ENCODE measurements at regions not wholly inside any gene's neighbourhood (a gene's known extent, or its start where the extent isn't known, plus 50 kb on each side); places are given as distances from the start of the nearest gene placed in this dataset.

DNA sequence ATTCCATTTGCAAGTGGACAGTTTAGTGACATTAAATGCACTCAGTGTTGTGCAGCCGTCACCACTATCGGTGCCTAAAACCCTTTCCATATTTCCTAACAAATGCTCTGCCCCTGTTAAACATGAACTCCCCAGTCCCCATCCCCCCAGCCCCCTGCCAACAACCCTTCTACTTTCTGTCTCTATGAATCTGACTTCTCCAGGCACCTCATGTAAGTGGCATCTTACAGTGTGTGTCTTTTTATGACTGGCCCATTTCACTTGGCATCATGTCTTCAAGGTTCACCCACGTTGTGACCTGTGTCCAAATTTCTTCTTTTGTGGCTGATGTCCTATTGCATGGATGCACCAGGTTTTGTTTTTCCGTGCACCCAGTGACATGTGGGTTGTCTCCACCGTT, 140.9 kb upstream of the GPC1 start:
- Histone ChIP-seq H2BK5ac (ENCODE audit: low read depth, low read length, poor library complexity, severe bottlenecking) (no peak overlapping the region), H3K14ac (replicated peaks; ENCODE audit: low read depth, low read length) (no peak overlapping the region), H3K9ac (ENCODE audit: low read depth, low read length) (no peak overlapping the region), H4K8ac (ENCODE audit: low read depth in 2 of 2, low read length in 2 of 2) (no peak overlapping the region), H3K4me2 (ENCODE audit: low read depth, low read length) (no peak overlapping the region), H3K27me3 (ENCODE audit: control insufficient read depth, insufficient read depth, low read length) (peaks cover 28% of the 10 kb centered on the region; the same call in 1 of the 2 replicates), H3K27ac (ENCODE audit: insufficient read depth, low read length) (no peak overlapping the region), H3K79me1 (ENCODE audit: low read depth in 1 of 2, low read length in 2 of 2) (no peaks in the 10 kb centered on the region), H3K18ac (ENCODE audit: low read depth, low read length) (no peak overlapping the region), H3K9me3 (ENCODE audit: control insufficient read depth, insufficient read depth, low read length) (no peaks in the 10 kb centered on the region), H2BK15ac (ENCODE audit: low read depth, low read length) (no peak overlapping the region), H4K20me1 (ENCODE audit: insufficient read depth, low read length) (no peaks in the 10 kb centered on the region), H3K36me3 (ENCODE audit: control insufficient read depth, insufficient read depth, low read length) (no peaks in the 10 kb centered on the region), H4K91ac (ENCODE audit: insufficient read depth, low read depth, low read length) (no peak overlapping the region), H2BK20ac (ENCODE audit: low read depth, low read length) (no peak overlapping the region), H3K9me1 (ENCODE audit: insufficient read depth, low read length) (no peaks in the 10 kb centered on the region; the same call in 1 of the 2 replicates), H2AFZ (replicated peaks; ENCODE audit: low read length, poor library complexity) (no peak overlapping the region), H3K4ac (ENCODE audit: low read depth, low read length) (no peak overlapping the region), H4K5ac (ENCODE audit: low read depth, low read length) (no peak overlapping the region), H2AK9ac (replicated peaks; ENCODE audit: low read depth, low read length, poor library complexity) (no peak overlapping the region), H3K23ac (ENCODE audit: low read depth, low read length) (no peak overlapping the region), H3K56ac (ENCODE audit: extremely low read depth, insufficient read depth, low read length) (no peak overlapping the region), H3K4me3 (ENCODE audit: insufficient read depth, low read depth, low read length) (no peak overlapping the region), H2BK120ac (ENCODE audit: low read depth, low read length) (no peak overlapping the region), H2AK5ac (ENCODE audit: low read depth, low read length) (no peak overlapping the region), H3K4me1 (ENCODE audit: control insufficient read depth, insufficient read depth, low read length) (no peaks in the 10 kb centered on the region)
- ChIA-PET CTCF (no interaction called here), POLR2A (ENCODE audit: unreplicated experiment) (no interaction called here)
- dilution Hi-C loops (cut with HindIII; ENCODE audit: low sequenced_read_pairs, unreplicated experiment) (no loop called here), intact Hi-C loops (cut with micrococcal nuclease) (no loop called here), in situ Hi-C loops (cut with MboI; ENCODE audit: low sequenced_read_pairs) (no loop called here)
- DNase-seq (no peak), ATAC-seq (ENCODE audit: low read depth) (no peak)
- no TSS peak for BruUV-seq (replicated peaks)
- WGBS, 2 experiments (ENCODE audit: extremely low coverage in 2 of 2, insufficient read length in 1 of 2): no CpG with 5 or more reads among the region's 5 CpGs
- no peak for TF ChIP-seq RCOR1 (IDR thresholded peaks at IDR 0.05; ENCODE audit: insufficient replicate concordance, low read length)
- no peak for TF ChIP-seq BHLHE40 (IDR thresholded peaks at IDR 0.05; ENCODE audit: low read depth, low read length)
- TF ChIP-seq MXI1 (IDR thresholded peaks at IDR 0.05; ENCODE audit: borderline replicate concordance, low read depth, low read length): no peak
- no peak for TF ChIP-seq SMC3 (IDR thresholded peaks at IDR 0.05; ENCODE audit: low read depth, low read length)
- no peak for TF ChIP-seq FOS (IDR thresholded peaks at IDR 0.05; ENCODE audit: low read depth, low read length)
- no peak for TF ChIP-seq POLR2A (IDR thresholded peaks at IDR 0.05; ENCODE audit: low read depth, low read length)
- TF ChIP-seq, protein P1, sequence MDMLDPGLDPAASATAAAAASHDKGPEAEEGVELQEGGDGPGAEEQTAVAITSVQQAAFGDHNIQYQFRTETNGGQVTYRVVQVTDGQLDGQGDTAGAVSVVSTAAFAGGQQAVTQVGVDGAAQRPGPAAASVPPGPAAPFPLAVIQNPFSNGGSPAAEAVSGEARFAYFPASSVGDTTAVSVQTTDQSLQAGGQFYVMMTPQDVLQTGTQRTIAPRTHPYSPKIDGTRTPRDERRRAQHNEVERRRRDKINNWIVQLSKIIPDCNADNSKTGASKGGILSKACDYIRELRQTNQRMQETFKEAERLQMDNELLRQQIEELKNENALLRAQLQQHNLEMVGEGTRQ (IDR thresholded peaks at IDR 0.05; ENCODE audit: low read depth, low read length): no peak
- TF ChIP-seq, protein P2, sequence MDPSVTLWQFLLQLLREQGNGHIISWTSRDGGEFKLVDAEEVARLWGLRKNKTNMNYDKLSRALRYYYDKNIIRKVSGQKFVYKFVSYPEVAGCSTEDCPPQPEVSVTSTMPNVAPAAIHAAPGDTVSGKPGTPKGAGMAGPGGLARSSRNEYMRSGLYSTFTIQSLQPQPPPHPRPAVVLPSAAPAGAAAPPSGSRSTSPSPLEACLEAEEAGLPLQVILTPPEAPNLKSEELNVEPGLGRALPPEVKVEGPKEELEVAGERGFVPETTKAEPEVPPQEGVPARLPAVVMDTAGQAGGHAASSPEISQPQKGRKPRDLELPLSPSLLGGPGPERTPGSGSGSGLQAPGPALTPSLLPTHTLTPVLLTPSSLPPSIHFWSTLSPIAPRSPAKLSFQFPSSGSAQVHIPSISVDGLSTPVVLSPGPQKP (IDR thresholded peaks at IDR 0.05; ENCODE audit: borderline replicate concordance, low read depth, low read length): no peak
- TF ChIP-seq RAD21 (IDR thresholded peaks at IDR 0.05; ENCODE audit: low read length): no peak
- no peak for TF ChIP-seq RFX5 (IDR thresholded peaks at IDR 0.05; ENCODE audit: low read depth, low read length)
- no peak for TF ChIP-seq MAFK (IDR thresholded peaks at IDR 0.05; ENCODE audit: low read depth, low read length)
- TF ChIP-seq, protein P3, sequence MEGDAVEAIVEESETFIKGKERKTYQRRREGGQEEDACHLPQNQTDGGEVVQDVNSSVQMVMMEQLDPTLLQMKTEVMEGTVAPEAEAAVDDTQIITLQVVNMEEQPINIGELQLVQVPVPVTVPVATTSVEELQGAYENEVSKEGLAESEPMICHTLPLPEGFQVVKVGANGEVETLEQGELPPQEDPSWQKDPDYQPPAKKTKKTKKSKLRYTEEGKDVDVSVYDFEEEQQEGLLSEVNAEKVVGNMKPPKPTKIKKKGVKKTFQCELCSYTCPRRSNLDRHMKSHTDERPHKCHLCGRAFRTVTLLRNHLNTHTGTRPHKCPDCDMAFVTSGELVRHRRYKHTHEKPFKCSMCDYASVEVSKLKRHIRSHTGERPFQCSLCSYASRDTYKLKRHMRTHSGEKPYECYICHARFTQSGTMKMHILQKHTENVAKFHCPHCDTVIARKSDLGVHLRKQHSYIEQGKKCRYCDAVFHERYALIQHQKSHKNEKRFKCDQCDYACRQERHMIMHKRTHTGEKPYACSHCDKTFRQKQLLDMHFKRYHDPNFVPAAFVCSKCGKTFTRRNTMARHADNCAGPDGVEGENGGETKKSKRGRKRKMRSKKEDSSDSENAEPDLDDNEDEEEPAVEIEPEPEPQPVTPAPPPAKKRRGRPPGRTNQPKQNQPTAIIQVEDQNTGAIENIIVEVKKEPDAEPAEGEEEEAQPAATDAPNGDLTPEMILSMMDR (conservative IDR thresholded peaks at IDR 0.05; ENCODE audit: low read depth, low read length): no peak
- no peak for TF ChIP-seq MAZ (IDR thresholded peaks at IDR 0.05; ENCODE audit: borderline replicate concordance, low read depth, low read length)
- TF ChIP-seq CEBPB (IDR thresholded peaks at IDR 0.05; ENCODE audit: low read depth, low read length): no peak
- TF ChIP-seq CHD1 (IDR thresholded peaks at IDR 0.05; ENCODE audit: low read depth, low read length): no peak
- no peak for TF ChIP-seq NFE2L2 (IDR thresholded peaks at IDR 0.05; ENCODE audit: low read depth, low read length)

Measured in IMR-90 (cell line).